ENCODE measurements at regions not wholly inside any gene's neighbourhood (a gene's known extent, or its start where the extent isn't known, plus 50 kb on each side); places are given as distances from the start of the nearest gene placed in this dataset.

- H2AK5ac ChIP-seq (ENCODE audit: low read depth, low read length) = no peak overlapping the region
- H3K23me2 ChIP-seq (ENCODE audit: low read depth, low read length) = no peaks in the 10 kb centered on the region
- H3K23ac ChIP-seq (ENCODE audit: insufficient read length) = no peak overlapping the region
- no peak for DNase-seq (ENCODE audit: low read depth in 1 of 2, low spot score in 2 of 2)
- no peak for FAIRE-seq
- H3K56ac ChIP-seq (replicated peaks; ENCODE audit: insufficient read length, low read depth, low read length) = no peak overlapping the region
- no peaks in the 10 kb centered on the region for H3K36me3 ChIP-seq (ENCODE audit: control insufficient read depth in 2 of 4, insufficient read depth in 4 of 4, low read length in 3 of 4)
- H3K4me2 ChIP-seq (ENCODE audit: insufficient read depth in 1 of 2, low read depth in 2 of 2, low read length in 2 of 2) = no peak overlapping the region
- no peak overlapping the region for H2BK15ac ChIP-seq (ENCODE audit: low read length)
- no peaks in the 10 kb centered on the region for H4K20me1 ChIP-seq (replicated peaks in 1 of 2; ENCODE audit: control insufficient read depth in 1 of 2, insufficient read depth in 2 of 2, low read length in 2 of 2)
- H2AFZ ChIP-seq (ENCODE audit: low read length) = no peak overlapping the region
- no peak overlapping the region for H4K91ac ChIP-seq (replicated peaks; ENCODE audit: insufficient read length, low read length)
- H3K4me1 ChIP-seq (replicated peaks in 1 of 4; ENCODE audit: control insufficient read depth in 3 of 4, insufficient read depth in 4 of 4, low read length in 3 of 4) = no peaks in the 10 kb centered on the region
- ChIA-PET POLR2A (ENCODE audit: partially characterized antibody) (no interaction called here), CTCF (ENCODE audit: partially characterized antibody) (no interaction called here)
- H3K14ac ChIP-seq (ENCODE audit: insufficient read length) = no peak overlapping the region
- H4K5ac ChIP-seq (ENCODE audit: insufficient read length, low read depth, low read length) = no peak overlapping the region
- no peaks in the 10 kb centered on the region for H3K79me2 ChIP-seq (ENCODE audit: control insufficient read depth in 1 of 2, insufficient read depth in 2 of 2, low read length in 2 of 2)
- no peak overlapping the region for H3K27ac ChIP-seq (ENCODE audit: low read depth, low read length)
- H4K8ac ChIP-seq (ENCODE audit: extremely low read depth, insufficient read depth, low read length) = no peak overlapping the region
- H3K79me1 ChIP-seq (ENCODE audit: low read depth, low read length) = no peaks in the 10 kb centered on the region
- no peak overlapping the region for H2BK12ac ChIP-seq (ENCODE audit: low read depth, low read length)
- H2BK5ac ChIP-seq (ENCODE audit: low read depth, low read length) = no peak overlapping the region
- no peaks in the 10 kb centered on the region for H3K9me3 ChIP-seq (ENCODE audit: insufficient read depth in 2 of 2, low read depth in 1 of 2, low read length in 1 of 2)
- no peak overlapping the region for H2BK120ac ChIP-seq (replicated peaks; ENCODE audit: low read depth, low read length)
- no peak overlapping the region for H3K9ac ChIP-seq (replicated peaks in 1 of 4; ENCODE audit: extremely low read depth in 1 of 4, low read depth in 3 of 4, low read length in 3 of 4)
- H3K27me3 ChIP-seq (replicated peaks in 1 of 4; ENCODE audit: control insufficient read depth in 3 of 4, extremely low read depth in 1 of 4, insufficient read depth in 3 of 4, low read length in 3 of 4) = no peaks in the 10 kb centered on the region; a peak in 1 of 7 replicates
- H3K4ac ChIP-seq (replicated peaks; ENCODE audit: insufficient read length, low read depth, low read length) = no peak overlapping the region
- no peak overlapping the region for H3K4me3 ChIP-seq (ENCODE audit: extremely low read depth in 1 of 4, insufficient read depth in 2 of 4, low read depth in 3 of 4, low read length in 4 of 4)
- no peak overlapping the region for H2BK20ac ChIP-seq (ENCODE audit: low read length)
- H3K18ac ChIP-seq (ENCODE audit: extremely low read depth, low read length) = no peak overlapping the region
- TF ChIP-seq NRF1 (IDR thresholded peaks at IDR 0.05; ENCODE audit: low read depth, low read length) (no peak), BRCA1 (IDR thresholded peaks at IDR 0.05; ENCODE audit: low read depth, low read length) (no peak), YY1 (IDR thresholded peaks at IDR 0.05; ENCODE audit: low read depth, low read length) (no peak), TCF12 (IDR thresholded peaks at IDR 0.05; ENCODE audit: low read depth, low read length) (no peak), SIX5 (IDR thresholded peaks at IDR 0.05; ENCODE audit: low read depth, low read length) (no peak), KDM4A (IDR thresholded peaks at IDR 0.05; ENCODE audit: low read depth, low read length, severe bottlenecking) (no peak), BACH1 (IDR thresholded peaks at IDR 0.05; ENCODE audit: low read length) (no peak), ZNF274 (IDR thresholded peaks at IDR 0.05; ENCODE audit: borderline replicate concordance, extremely low read depth, low read length) (no peak)
Observed at GRCh38 chr12:61385771-61386170, 874.4 kb upstream of the USP15 start.
